ENCODE measurements at regions not wholly inside any gene's neighbourhood (a gene's known extent, or its start where the extent isn't known, plus 50 kb on each side); places are given as distances from the start of the nearest gene placed in this dataset.

GRCh38 chr6:91865889-91866288, 1279.0 kb upstream of the MAP3K7 start:
- Histone ChIP-seq H3K27ac (ENCODE audit: low read depth in 1 of 2, low read length in 2 of 2) (no peak overlapping the region), H3K9ac (ENCODE audit: insufficient read depth, low read length, poor library complexity, severe bottlenecking) (no peak overlapping the region), H3K27me3 (ENCODE audit: control insufficient read depth in 2 of 2, insufficient read depth in 2 of 2, low read length in 2 of 2) (no peaks in the 10 kb centered on the region), H3K9me3 (replicated peaks in 1 of 2; ENCODE audit: control insufficient read depth in 1 of 2, insufficient read depth in 1 of 2, low read length in 2 of 2) (no peaks in the 10 kb centered on the region), H3K36me3 (replicated peaks in 1 of 2; ENCODE audit: control insufficient read depth in 1 of 2, insufficient read depth in 2 of 2, low read length in 2 of 2) (no peaks in the 10 kb centered on the region), H2AFZ (ENCODE audit: insufficient read depth, low read depth, low read length, poor library complexity, severe bottlenecking) (no peak overlapping the region), H3K4me2 (replicated peaks; ENCODE audit: extremely low read depth, low read length, poor library complexity, severe bottlenecking) (no peak overlapping the region), H3K79me2 (ENCODE audit: insufficient read depth, low read length) (no peaks in the 10 kb centered on the region), H3K4me3 (replicated peaks in 1 of 3; ENCODE audit: low read depth in 2 of 3, low read length in 3 of 3) (no peak overlapping the region), H3K4me1 (ENCODE audit: control insufficient read depth in 1 of 2, insufficient read depth in 2 of 2, low read length in 2 of 2) (no peaks in the 10 kb centered on the region), H4K20me1 (ENCODE audit: insufficient read depth, low read length) (no peaks in the 10 kb centered on the region)
- WGBS (ENCODE audit: insufficient coverage), result 33% methylated on average over 1 of the region's 3 CpGs
- peaks cover 0 to 1% (median 0%) of the 10 kb centered on the region in 3 donors for H3K27me3 Mint-ChIP-seq (ENCODE audit: low read depth in 3 of 3)
- no peak overlapping the region for H3K27ac Mint-ChIP-seq
- intact Hi-C loops (cut with micrococcal nuclease), result no loop called here
- peaks cover 0 to 8% (median 3%) of the 10 kb centered on the region in 7 donors for H3K9me3 Mint-ChIP-seq
- no peaks in the 10 kb centered on the region for H3K36me3 Mint-ChIP-seq
- H3K4me3 Mint-ChIP-seq, result no peak overlapping the region
- no peaks in the 10 kb centered on the region for H3K4me1 Mint-ChIP-seq
- TF ChIP-seq CTCF (IDR thresholded peaks at IDR 0.05), result no peak
- DNase-seq, result no peak

- H3K36me3 ChIP-seq (replicated peaks in 1 of 2; ENCODE audit: control insufficient read depth in 1 of 2, insufficient read depth in 2 of 2, low read length in 2 of 2), result no peaks in the 10 kb centered on the region
- Mint-ChIP-seq H3K27me3 (ENCODE audit: low read depth in 3 of 3) (peaks cover 0 to 1% (median 0%) of the 10 kb centered on the region in 3 donors), H3K27ac (no peak overlapping the region)
Measured at GRCh38 chr6:91864911-91865310, 1278.0 kb upstream of the MAP3K7 start.

More at GRCh38 chr6:91864911-91865310, 1278.0 kb upstream of the MAP3K7 start:
- H4K20me1 ChIP-seq (ENCODE audit: insufficient read depth, low read length), result no peaks in the 10 kb centered on the region
- no peak overlapping the region for H3K27ac ChIP-seq (ENCODE audit: low read depth in 1 of 2, low read length in 2 of 2)
- Mint-ChIP-seq H3K4me3 (no peak overlapping the region), H3K36me3 (no peaks in the 10 kb centered on the region), H3K4me1 (no peaks in the 10 kb centered on the region), H3K9me3 (peaks cover 0 to 8% (median 3%) of the 10 kb centered on the region in 7 donors)
- no peaks in the 10 kb centered on the region for H3K4me1 ChIP-seq (ENCODE audit: control insufficient read depth in 1 of 2, insufficient read depth in 2 of 2, low read length in 2 of 2)
- no peaks in the 10 kb centered on the region for H3K27me3 ChIP-seq (ENCODE audit: control insufficient read depth in 2 of 2, insufficient read depth in 2 of 2, low read length in 2 of 2)
- H3K9me3 ChIP-seq (replicated peaks in 1 of 2; ENCODE audit: control insufficient read depth in 1 of 2, insufficient read depth in 1 of 2, low read length in 2 of 2), result no peaks in the 10 kb centered on the region
- no peak overlapping the region for H2AFZ ChIP-seq (ENCODE audit: insufficient read depth, low read depth, low read length, poor library complexity, severe bottlenecking)
- no peak overlapping the region for H3K9ac ChIP-seq (ENCODE audit: insufficient read depth, low read length, poor library complexity, severe bottlenecking)
- WGBS (ENCODE audit: insufficient coverage), result no CpG with 5 or more reads among the region's 2 CpGs
- intact Hi-C loops (cut with micrococcal nuclease), result no loop called here
- H3K4me2 ChIP-seq (replicated peaks; ENCODE audit: extremely low read depth, low read length, poor library complexity, severe bottlenecking), result no peak overlapping the region
- no peaks in the 10 kb centered on the region for H3K79me2 ChIP-seq (ENCODE audit: insufficient read depth, low read length)
- no peak for TF ChIP-seq CTCF (IDR thresholded peaks at IDR 0.05)
- no peak overlapping the region for H3K4me3 ChIP-seq (replicated peaks in 1 of 3; ENCODE audit: low read depth in 2 of 3, low read length in 3 of 3)
- DNase-seq, result no peak
